ENCODE measurements at regions not wholly inside any gene's neighbourhood (a gene's known extent, or its start where the extent isn't known, plus 50 kb on each side); places are given as distances from the start of the nearest gene placed in this dataset.

- dilution Hi-C loops (cut with HindIII; ENCODE audit: low sequenced_read_pairs, unreplicated experiment) (no loop called here), intact Hi-C loops (cut with micrococcal nuclease) (no loop called here), in situ Hi-C loops (cut with MboI; ENCODE audit: low sequenced_read_pairs) (no loop called here)
- ATAC-seq (ENCODE audit: low read depth) = no peak
- Histone ChIP-seq H2BK5ac (ENCODE audit: low read depth, low read length, poor library complexity, severe bottlenecking) (no peak overlapping the region), H3K9me3 (ENCODE audit: control insufficient read depth, insufficient read depth, low read length) (no peaks in the 10 kb centered on the region), H4K91ac (ENCODE audit: insufficient read depth, low read depth, low read length) (no peak overlapping the region), H2BK20ac (ENCODE audit: low read depth, low read length) (no peak overlapping the region), H4K20me1 (ENCODE audit: insufficient read depth, low read length) (no peaks in the 10 kb centered on the region), H3K56ac (ENCODE audit: extremely low read depth, insufficient read depth, low read length) (no peak overlapping the region), H3K36me3 (ENCODE audit: control insufficient read depth, insufficient read depth, low read length) (no peaks in the 10 kb centered on the region), H3K4me1 (ENCODE audit: control insufficient read depth, insufficient read depth, low read length) (no peaks in the 10 kb centered on the region), H3K4ac (ENCODE audit: low read depth, low read length) (no peak overlapping the region), H3K27me3 (ENCODE audit: control insufficient read depth, insufficient read depth, low read length) (no peaks in the 10 kb centered on the region), H2BK120ac (ENCODE audit: low read depth, low read length) (no peak overlapping the region), H3K23ac (ENCODE audit: low read depth, low read length) (no peak overlapping the region), H3K4me3 (ENCODE audit: insufficient read depth, low read depth, low read length) (no peak overlapping the region), H3K9ac (ENCODE audit: low read depth, low read length) (no peak overlapping the region), H2AK9ac (replicated peaks; ENCODE audit: low read depth, low read length, poor library complexity) (no peak overlapping the region), H3K4me2 (ENCODE audit: low read depth, low read length) (no peak overlapping the region), H3K27ac (ENCODE audit: insufficient read depth, low read length) (no peak overlapping the region), H3K14ac (replicated peaks; ENCODE audit: low read depth, low read length) (no peak overlapping the region), H3K18ac (ENCODE audit: low read depth, low read length) (no peak overlapping the region), H3K79me1 (ENCODE audit: low read depth in 1 of 2, low read length in 2 of 2) (no peaks in the 10 kb centered on the region), H2AK5ac (ENCODE audit: low read depth, low read length) (no peak overlapping the region), H2AFZ (replicated peaks; ENCODE audit: low read length, poor library complexity) (no peak overlapping the region), H4K8ac (ENCODE audit: low read depth in 2 of 2, low read length in 2 of 2) (no peak overlapping the region), H4K5ac (ENCODE audit: low read depth, low read length) (no peak overlapping the region), H2BK15ac (ENCODE audit: low read depth, low read length) (no peak overlapping the region), H3K9me1 (ENCODE audit: insufficient read depth, low read length) (no peaks in the 10 kb centered on the region)
- CTCF ChIA-PET = no interaction called here
- WGBS, 2 experiments (ENCODE audit: extremely low coverage in 2 of 2, insufficient read length in 1 of 2) = no CpG with 5 or more reads among the region's 5 CpGs
- no peak for TF ChIP-seq RAD21 (IDR thresholded peaks at IDR 0.05; ENCODE audit: low read length)
- TF ChIP-seq MAFK (IDR thresholded peaks at IDR 0.05; ENCODE audit: low read depth, low read length) = no peak
- no peak for TF ChIP-seq USF2 (IDR thresholded peaks at IDR 0.05; ENCODE audit: low read depth, low read length)
- no peak for TF ChIP-seq MAZ (IDR thresholded peaks at IDR 0.05; ENCODE audit: borderline replicate concordance, low read depth, low read length)
- TF ChIP-seq NFE2L2 (IDR thresholded peaks at IDR 0.05; ENCODE audit: low read depth, low read length) = no peak
- TF ChIP-seq CTCF (conservative IDR thresholded peaks at IDR 0.05; ENCODE audit: low read depth, low read length) = no peak
- TF ChIP-seq BHLHE40 (IDR thresholded peaks at IDR 0.05; ENCODE audit: low read depth, low read length) = no peak
- no peak for TF ChIP-seq MXI1 (IDR thresholded peaks at IDR 0.05; ENCODE audit: borderline replicate concordance, low read depth, low read length)
- no peak for TF ChIP-seq CEBPB (IDR thresholded peaks at IDR 0.05; ENCODE audit: low read depth, low read length)
- TF ChIP-seq CHD1 (IDR thresholded peaks at IDR 0.05; ENCODE audit: low read depth, low read length) = no peak
- no peak for TF ChIP-seq RFX5 (IDR thresholded peaks at IDR 0.05; ENCODE audit: low read depth, low read length)
- no peak for TF ChIP-seq ELK1 (IDR thresholded peaks at IDR 0.05; ENCODE audit: borderline replicate concordance, low read depth, low read length)
- DNase-seq = no peak
- POLR2A ChIA-PET (ENCODE audit: unreplicated experiment) = no interaction called here
- BruUV-seq (replicated peaks) = no TSS peak
Observed at GRCh38 chr4:184574861-184575260, 74.4 kb downstream of the CASP3 start.
